Activated CD4-positive, alpha-beta memory T cell treated with anti-CD3 and anti-CD28 coated beads for 36 hours (primary cell): ENCODE measurements at regions not wholly inside any gene's neighbourhood (a gene's known extent, or its start where the extent isn't known, plus 50 kb on each side); places are given as distances from the start of the nearest gene placed in this dataset.

ENCODE experiments used
- CTCF ChIA-PET: fragments of 350-600 bp; sonication (Branson Sonifier 250); formaldehyde crosslinking; loops from one replicate; lab custom pipeline; 2021; ENCODE audit warnings: antibody characterized with exemption, inconsistent platforms; lab: Charles Lee
- POLR2A ChIA-PET: fragments of 350-600 bp; sonication (Branson Sonifier 250); formaldehyde crosslinking; loops from one replicate; lab custom pipeline; 2021; ENCODE audit warnings: antibody characterized with exemption; lab: Charles Lee
- DNase-seq: peaks from one replicate; pipeline ENCODE4 v3.0.0-alpha.2; 2020
- H3K27ac Mint-ChIP-seq: one replicate; pipeline ENCODE4 v1.8.0; 2021; ENCODE audit warnings: mixed read lengths
- H3K27me3 Mint-ChIP-seq: one replicate; pipeline ENCODE4 v1.8.0; 2021; ENCODE audit warnings: mixed read lengths
- H3K36me3 Mint-ChIP-seq: one replicate; pipeline ENCODE4 v1.8.0; 2021; ENCODE audit warnings: mixed read lengths
- H3K4me1 Mint-ChIP-seq: one replicate; pipeline ENCODE4 v1.8.0; 2021; ENCODE audit warnings: low read depth, mixed read lengths
- H3K4me3 Mint-ChIP-seq: one replicate; pipeline ENCODE4 v1.8.0; 2021; ENCODE audit warnings: mild to moderate bottlenecking, mixed read lengths
- H3K9me3 Mint-ChIP-seq: one replicate; pipeline ENCODE4 v1.8.0; 2021; ENCODE audit warnings: mixed read lengths
- intact Hi-C: fragments of 100-400 bp; cut with micrococcal nuclease; formaldehyde crosslinking; loops from one replicate; pipeline ENCODE4 v1.15.1; 2023

GRCh38 chr2:138432971-138433370 is 68.6 kb upstream of the SPOPL start:
- intact Hi-C loops, result no loop called here
- no peaks in the 10 kb centered on the region for H3K36me3 Mint-ChIP-seq
- H3K4me1 Mint-ChIP-seq, result peaks cover 3% of the 10 kb centered on the region
- DNase-seq, result no peak
- ChIA-PET CTCF (no interaction called here), POLR2A (no interaction called here)
- H3K9me3 Mint-ChIP-seq, result no peaks in the 10 kb centered on the region
- no peak overlapping the region for H3K4me3 Mint-ChIP-seq
- H3K27me3 Mint-ChIP-seq, result no peaks in the 10 kb centered on the region
- no peak overlapping the region for H3K27ac Mint-ChIP-seq

- intact Hi-C loops, result no loop called here
- Mint-ChIP-seq H3K4me1 (peaks cover 3% of the 10 kb centered on the region), H3K36me3 (no peaks in the 10 kb centered on the region), H3K27me3 (no peaks in the 10 kb centered on the region), H3K27ac (no peak overlapping the region), H3K9me3 (no peaks in the 10 kb centered on the region), H3K4me3 (no peak overlapping the region)
- ChIA-PET CTCF (no interaction called here), POLR2A (no interaction called here)
- no peak for DNase-seq
These were observed 67.3 kb upstream of the SPOPL start for GRCh38 chr2:138433995-138434951.

- H3K36me3 Mint-ChIP-seq, result no peaks in the 10 kb centered on the region
- H3K4me1 Mint-ChIP-seq, result peaks cover 3% of the 10 kb centered on the region
- H3K4me3 Mint-ChIP-seq, result no peak overlapping the region
- DNase-seq, result no peak
- no peak overlapping the region for H3K27ac Mint-ChIP-seq
- ChIA-PET POLR2A (no interaction called here), CTCF (no interaction called here)
- intact Hi-C loops, result no loop called here
- no peaks in the 10 kb centered on the region for H3K9me3 Mint-ChIP-seq
- H3K27me3 Mint-ChIP-seq, result no peaks in the 10 kb centered on the region
These were observed 65.9 kb upstream of the SPOPL start for GRCh38 chr2:138435701-138436100.

DNA sequence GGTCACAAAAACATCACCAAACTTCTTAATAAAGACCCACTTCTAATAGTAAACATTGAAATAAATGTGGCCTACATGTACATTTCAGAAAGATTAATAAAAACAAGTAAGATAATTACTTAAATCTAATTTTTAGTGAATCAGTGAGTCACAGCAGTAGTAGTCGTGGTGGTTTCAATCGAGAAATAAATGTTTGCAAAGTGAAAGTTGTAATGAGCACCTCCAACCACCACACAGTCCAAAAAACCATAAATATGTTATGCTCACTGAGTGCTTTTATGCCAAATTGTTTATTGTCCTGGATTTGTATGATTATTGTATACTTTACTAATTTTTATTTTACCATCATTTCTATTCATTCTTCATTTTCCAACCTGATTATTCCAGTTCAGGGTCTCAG is 61.8 kb upstream of the SPOPL start:
- ChIA-PET CTCF (no interaction called here), POLR2A (no interaction called here)
- Mint-ChIP-seq H3K27ac (no peak overlapping the region), H3K36me3 (no peaks in the 10 kb centered on the region), H3K9me3 (no peaks in the 10 kb centered on the region), H3K4me3 (no peak overlapping the region), H3K27me3 (no peaks in the 10 kb centered on the region), H3K4me1 (no peaks in the 10 kb centered on the region)
- no peak for DNase-seq
- intact Hi-C loops, result no loop called here

DNA sequence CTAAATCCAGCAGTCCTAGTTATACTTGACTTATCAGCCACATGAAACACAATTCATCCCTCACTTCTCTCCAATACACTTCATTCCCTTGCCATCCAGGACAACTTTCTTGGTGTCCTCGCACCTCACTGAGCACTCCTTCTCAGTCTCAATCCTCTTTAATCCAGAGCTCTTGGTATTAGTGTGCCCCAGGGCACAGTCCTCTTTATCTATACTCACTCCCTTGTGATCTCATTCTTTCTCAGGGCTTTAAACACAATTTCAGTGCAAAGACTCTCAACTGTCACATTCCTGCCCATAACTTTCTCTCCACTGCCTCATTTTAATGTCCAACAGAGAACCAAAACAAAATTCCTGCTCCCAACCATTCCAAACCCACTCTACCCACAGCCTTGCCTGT is 60.8 kb upstream of the SPOPL start:
- Mint-ChIP-seq H3K4me3 (no peak overlapping the region), H3K36me3 (no peaks in the 10 kb centered on the region), H3K27ac (no peak overlapping the region), H3K9me3 (no peaks in the 10 kb centered on the region), H3K4me1 (no peaks in the 10 kb centered on the region), H3K27me3 (no peaks in the 10 kb centered on the region)
- ChIA-PET CTCF (no interaction called here), POLR2A (no interaction called here)
- no peak for DNase-seq
- intact Hi-C loops, result no loop called here

GRCh38 chr2:138441916-138442315 is 59.7 kb upstream of the SPOPL start:
- Mint-ChIP-seq H3K27ac (no peak overlapping the region), H3K4me3 (no peak overlapping the region), H3K4me1 (no peaks in the 10 kb centered on the region), H3K9me3 (no peaks in the 10 kb centered on the region), H3K27me3 (no peaks in the 10 kb centered on the region), H3K36me3 (no peaks in the 10 kb centered on the region)
- ChIA-PET POLR2A (no interaction called here), CTCF (no interaction called here)
- DNase-seq, result no peak
- intact Hi-C loops, result no loop called here

- Mint-ChIP-seq H3K27me3 (no peaks in the 10 kb centered on the region), H3K4me1 (no peaks in the 10 kb centered on the region), H3K9me3 (no peaks in the 10 kb centered on the region), H3K27ac (no peak overlapping the region), H3K36me3 (no peaks in the 10 kb centered on the region), H3K4me3 (no peak overlapping the region)
- CTCF ChIA-PET, result no interaction called here
- POLR2A ChIA-PET, result no interaction called here
- DNase-seq, result no peak
- intact Hi-C loops, result no loop called here
These were observed 57.2 kb upstream of the SPOPL start for GRCh38 chr2:138444411-138444810.

- Mint-ChIP-seq H3K36me3 (no peaks in the 10 kb centered on the region), H3K4me1 (no peaks in the 10 kb centered on the region), H3K4me3 (no peak overlapping the region), H3K9me3 (no peaks in the 10 kb centered on the region), H3K27me3 (no peaks in the 10 kb centered on the region), H3K27ac (no peak overlapping the region)
- POLR2A ChIA-PET, result no interaction called here
- DNase-seq, result no peak
- intact Hi-C loops, result no loop called here
- CTCF ChIA-PET, result no interaction called here
These were observed 56.3 kb upstream of the SPOPL start for GRCh38 chr2:138445227-138445626.

GRCh38 chr2:138446043-138446442 is 55.5 kb upstream of the SPOPL start:
- H3K9me3 Mint-ChIP-seq, result no peaks in the 10 kb centered on the region
- H3K4me3 Mint-ChIP-seq, result no peak overlapping the region
- intact Hi-C loops, result no loop called here
- no peak for DNase-seq
- no peak overlapping the region for H3K27ac Mint-ChIP-seq
- ChIA-PET POLR2A (no interaction called here), CTCF (no interaction called here)
- no peaks in the 10 kb centered on the region for H3K27me3 Mint-ChIP-seq
- H3K36me3 Mint-ChIP-seq, result no peaks in the 10 kb centered on the region
- H3K4me1 Mint-ChIP-seq, result no peaks in the 10 kb centered on the region

- Mint-ChIP-seq H3K27ac (no peak overlapping the region), H3K27me3 (no peaks in the 10 kb centered on the region), H3K36me3 (no peaks in the 10 kb centered on the region), H3K4me1 (no peaks in the 10 kb centered on the region), H3K9me3 (no peaks in the 10 kb centered on the region), H3K4me3 (no peak overlapping the region)
- intact Hi-C loops, result no loop called here
- DNase-seq, result no peak
- ChIA-PET POLR2A (no interaction called here), CTCF (no interaction called here)
These were observed 53.5 kb upstream of the SPOPL start for GRCh38 chr2:138447889-138448570.
